WTC11 (cell line): ENCODE measurements at regions not wholly inside any gene's neighbourhood (a gene's known extent, or its start where the extent isn't known, plus 50 kb on each side); places are given as distances from the start of the nearest gene placed in this dataset.
"Not testable (repeated sequence)": the region's sequence is repeated elsewhere in the genome, so short reads cannot be mapped to it uniquely, and the experiment has no call there.

ENCODE experiments used
- ATAC-seq: fragments of 200-7000 bp; cut with Tn5 transposase; 2 replicates; pipeline ENCODE4 v1.10.0; 2021; ENCODE audit warnings: mild to moderate bottlenecking, moderate library complexity
- CTCF ChIA-PET: fragments of 300-600 bp; sonication (Branson Sonifier 250); formaldehyde crosslinking; loops from one replicate; lab custom pipeline; 2021; ENCODE audit warnings: antibody characterized with exemption; lab: Charles Lee
- POLR2A ChIA-PET: fragments of 350-600 bp; sonication (Branson Sonifier 250); formaldehyde crosslinking; loops from one replicate; lab custom pipeline; 2021; ENCODE audit warnings: antibody characterized with exemption; lab: Charles Lee
- DNase-seq: peaks from one replicate; pipeline ENCODE4 v3.0.0; 2021; ENCODE audit warnings: low spot score
- H3K27ac Mint-ChIP-seq: 2 replicates; pipeline ENCODE4 v1.8.0; 2021; ENCODE audit warnings: mixed read lengths
- H3K27me3 Mint-ChIP-seq: 2 replicates; pipeline ENCODE4 v1.8.0; 2021; ENCODE audit warnings: low read depth, mild to moderate bottlenecking, moderate library complexity, mixed read lengths
- H3K36me3 Mint-ChIP-seq: 2 replicates; pipeline ENCODE4 v1.8.0; 2021; ENCODE audit warnings: mixed read lengths
- H3K4me1 Mint-ChIP-seq: 2 replicates; pipeline ENCODE4 v1.8.0; 2022; ENCODE audit warnings: mixed read lengths
- H3K4me3 Mint-ChIP-seq: 2 replicates; pipeline ENCODE4 v1.8.0; 2021; ENCODE audit warnings: mild to moderate bottlenecking, moderate library complexity, mixed read lengths
- H3K9me3 Mint-ChIP-seq: 2 replicates; pipeline ENCODE4 v1.8.0; 2021; ENCODE audit warnings: mixed read lengths

DNA sequence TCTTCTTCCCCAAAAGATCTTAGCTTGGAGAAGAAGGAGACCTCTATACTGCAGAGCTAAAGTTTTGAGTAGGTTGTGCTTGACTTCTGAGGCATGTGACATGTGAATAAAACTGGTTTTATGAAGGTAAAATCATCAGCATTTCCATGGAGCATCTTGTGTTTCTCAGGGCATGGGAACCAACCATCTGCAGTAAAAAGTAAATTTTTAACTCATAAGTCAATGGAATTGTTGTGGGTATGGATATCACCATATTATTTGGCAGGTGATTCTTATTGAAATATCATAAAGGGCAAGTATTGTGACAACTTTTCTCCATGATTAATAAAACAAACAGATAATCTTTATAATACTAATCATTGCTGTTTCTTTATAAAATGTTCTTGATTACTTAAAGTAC lies 173.0 kb upstream of the ZNF658 start:
- ATAC-seq, H3K36me3 Mint-ChIP-seq, CTCF ChIA-PET, H3K27ac Mint-ChIP-seq, H3K4me1 Mint-ChIP-seq, POLR2A ChIA-PET, DNase-seq, H3K27me3 Mint-ChIP-seq, H3K4me3 Mint-ChIP-seq, H3K9me3 Mint-ChIP-seq: not testable (repeated sequence)

DNA sequence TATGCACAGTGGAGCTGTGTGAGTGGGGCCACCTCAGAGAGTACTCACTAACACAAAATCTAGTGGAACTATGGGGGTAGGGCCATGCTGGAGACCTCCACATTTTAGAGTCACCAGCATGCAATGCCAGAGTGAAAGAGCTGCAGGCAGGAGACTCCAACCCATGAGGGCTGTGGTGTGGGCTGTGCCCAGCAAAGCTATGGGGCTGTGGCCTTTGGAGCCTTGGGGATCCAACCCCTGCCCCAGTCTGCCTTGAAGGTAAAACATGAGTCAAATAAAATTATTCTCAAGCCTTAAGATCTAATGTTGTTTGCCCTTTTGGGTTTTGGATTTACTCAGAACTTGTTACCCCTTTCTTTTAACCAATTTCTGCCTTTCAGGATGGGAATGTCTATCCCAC lies 163.8 kb upstream of the ZNF658 start:
- H3K27ac Mint-ChIP-seq, CTCF ChIA-PET, H3K9me3 Mint-ChIP-seq, H3K36me3 Mint-ChIP-seq, H3K4me1 Mint-ChIP-seq, POLR2A ChIA-PET, H3K4me3 Mint-ChIP-seq, H3K27me3 Mint-ChIP-seq, ATAC-seq, DNase-seq: not testable (repeated sequence)

DNA sequence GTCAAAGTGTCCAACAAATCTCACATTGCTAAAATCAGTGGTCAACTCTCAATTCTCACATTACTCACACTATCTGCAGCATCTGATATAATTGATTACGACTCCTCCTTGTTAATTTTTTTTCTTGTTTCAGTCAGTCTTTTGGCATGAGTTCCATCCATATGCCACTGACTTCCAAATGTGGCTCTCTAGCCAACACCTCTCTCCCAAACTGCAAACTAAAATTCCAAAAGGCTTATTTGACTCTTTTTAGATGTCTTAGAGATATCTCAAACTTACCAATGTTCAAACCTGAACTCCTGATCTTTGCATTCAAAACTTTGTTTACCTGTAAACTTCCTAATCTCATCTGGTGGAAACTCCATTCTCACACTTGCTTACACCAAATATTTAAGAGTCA lies 162.1 kb upstream of the ZNF658 start:
- ATAC-seq, H3K27ac Mint-ChIP-seq, H3K36me3 Mint-ChIP-seq, H3K4me3 Mint-ChIP-seq, H3K9me3 Mint-ChIP-seq, CTCF ChIA-PET, H3K27me3 Mint-ChIP-seq, DNase-seq, H3K4me1 Mint-ChIP-seq, POLR2A ChIA-PET: not testable (repeated sequence)

DNA sequence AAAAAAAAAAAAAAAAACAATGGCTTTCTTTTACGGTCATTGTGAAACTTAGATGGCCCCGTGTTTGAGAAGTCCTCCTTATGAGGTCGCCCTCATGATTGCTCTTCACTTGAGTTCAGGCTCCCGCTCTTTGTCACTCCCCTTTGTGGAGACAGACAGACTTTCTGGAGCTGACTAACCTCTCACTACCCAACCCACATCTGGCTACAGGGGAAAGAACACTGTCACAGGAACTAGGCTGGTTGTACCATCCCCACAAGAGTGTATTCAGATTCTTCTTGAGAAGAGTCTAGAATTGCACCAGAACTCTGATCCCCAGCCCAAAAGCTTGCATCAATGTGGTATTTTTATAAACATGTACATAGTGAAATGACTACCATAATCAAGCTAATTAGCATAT lies 160.4 kb upstream of the ZNF658 start:
- H3K9me3 Mint-ChIP-seq, POLR2A ChIA-PET, DNase-seq, H3K27ac Mint-ChIP-seq, CTCF ChIA-PET, H3K27me3 Mint-ChIP-seq, ATAC-seq, H3K36me3 Mint-ChIP-seq, H3K4me1 Mint-ChIP-seq, H3K4me3 Mint-ChIP-seq: not testable (repeated sequence)

DNA sequence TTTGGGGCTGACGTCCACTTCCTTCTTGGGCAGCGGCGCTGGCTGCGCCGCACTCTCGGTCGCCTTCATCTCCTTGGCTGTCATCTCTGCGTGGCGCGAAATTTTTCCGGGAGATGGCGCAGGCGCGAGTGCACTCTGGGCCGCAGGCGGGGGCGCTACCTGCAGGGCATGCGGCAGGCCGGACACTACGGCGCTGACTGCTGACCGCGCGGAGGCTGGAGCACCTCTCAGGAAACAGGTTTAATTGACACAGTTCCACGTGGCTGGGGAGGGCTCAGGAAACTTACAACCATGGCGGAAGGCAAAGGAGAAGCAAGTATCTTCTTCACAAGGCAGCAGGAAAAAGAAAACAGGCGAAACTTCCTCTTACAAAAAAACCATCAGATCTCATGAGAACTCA lies 154.7 kb upstream of the ZNF658 start:
- DNase-seq, H3K4me3 Mint-ChIP-seq, CTCF ChIA-PET, ATAC-seq, H3K27me3 Mint-ChIP-seq, H3K4me1 Mint-ChIP-seq, H3K27ac Mint-ChIP-seq, H3K36me3 Mint-ChIP-seq, POLR2A ChIA-PET, H3K9me3 Mint-ChIP-seq: not testable (repeated sequence)

DNA sequence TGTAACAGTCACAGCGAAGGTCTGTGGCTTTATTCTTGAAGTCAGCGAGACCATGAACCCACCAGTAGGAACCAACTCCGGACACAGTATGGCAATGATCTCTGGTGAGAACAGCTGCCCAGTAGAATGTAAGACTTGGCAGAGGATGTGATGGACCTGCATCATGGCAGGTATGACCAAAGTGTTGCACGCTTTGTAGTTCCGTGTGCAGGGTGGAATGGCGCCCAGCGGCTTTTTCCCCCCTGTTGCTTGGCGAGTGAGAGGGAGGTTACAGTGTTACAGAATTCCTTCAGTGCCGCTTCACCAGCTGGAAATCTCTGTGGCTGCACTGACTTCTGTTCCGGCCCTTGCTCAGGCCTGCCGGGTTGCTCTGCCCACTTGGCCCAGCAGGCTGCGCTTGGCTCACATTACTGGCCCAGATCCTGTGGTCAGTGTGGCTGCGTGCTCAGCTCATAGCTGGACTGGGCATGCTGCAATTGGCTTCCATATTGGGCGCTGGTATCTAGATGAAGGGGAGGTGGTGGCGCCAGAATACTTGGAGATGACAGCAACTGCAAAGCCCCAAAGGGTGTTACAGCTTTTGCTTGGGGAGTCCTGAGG lies 148.1 kb upstream of the ZNF658 start:
- ATAC-seq = peak; percentile 90
- CTCF ChIA-PET, DNase-seq: not testable (repeated sequence)

DNA sequence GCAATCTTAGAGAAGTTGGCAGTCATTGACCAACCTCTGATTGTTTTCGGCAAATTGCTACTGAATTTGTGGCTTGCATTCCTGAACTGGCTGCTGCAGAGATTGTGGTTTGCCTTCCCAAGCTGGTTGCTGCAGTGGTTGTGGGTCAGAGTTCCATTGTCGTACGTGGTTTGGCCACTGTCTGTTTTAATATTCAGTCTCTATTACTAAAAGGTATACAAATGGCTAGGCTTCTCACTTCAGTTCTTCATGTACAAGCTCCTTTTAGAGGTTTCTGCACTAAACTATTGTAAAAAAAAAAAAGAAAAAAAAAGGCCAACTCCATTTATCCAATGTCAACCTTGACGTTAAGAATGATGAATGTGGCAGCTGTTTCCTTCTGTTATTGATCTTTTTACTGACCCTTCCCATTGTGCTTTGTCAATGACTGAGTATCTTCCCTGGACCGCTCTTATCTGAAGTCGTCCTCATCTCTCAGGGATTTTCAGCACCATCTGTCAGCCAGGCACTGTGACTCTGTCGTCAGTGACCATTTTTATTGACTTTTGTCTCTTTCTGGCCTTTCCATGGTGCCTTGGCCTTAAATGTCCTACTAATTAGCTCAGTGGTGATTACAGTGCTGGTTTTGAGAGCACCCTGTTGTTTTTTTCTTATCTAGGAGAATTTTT lies 140.6 kb upstream of the ZNF658 start:
- H3K4me1 Mint-ChIP-seq, CTCF ChIA-PET, DNase-seq, H3K4me3 Mint-ChIP-seq, H3K9me3 Mint-ChIP-seq, H3K27ac Mint-ChIP-seq, H3K27me3 Mint-ChIP-seq, POLR2A ChIA-PET, ATAC-seq, H3K36me3 Mint-ChIP-seq: not testable (repeated sequence)

More for the DNA sequence above, 148.1 kb upstream of the ZNF658 start:
- H3K4me3 Mint-ChIP-seq, H3K36me3 Mint-ChIP-seq, H3K9me3 Mint-ChIP-seq, POLR2A ChIA-PET, H3K27me3 Mint-ChIP-seq, H3K4me1 Mint-ChIP-seq, H3K27ac Mint-ChIP-seq: not testable (repeated sequence)

DNA sequence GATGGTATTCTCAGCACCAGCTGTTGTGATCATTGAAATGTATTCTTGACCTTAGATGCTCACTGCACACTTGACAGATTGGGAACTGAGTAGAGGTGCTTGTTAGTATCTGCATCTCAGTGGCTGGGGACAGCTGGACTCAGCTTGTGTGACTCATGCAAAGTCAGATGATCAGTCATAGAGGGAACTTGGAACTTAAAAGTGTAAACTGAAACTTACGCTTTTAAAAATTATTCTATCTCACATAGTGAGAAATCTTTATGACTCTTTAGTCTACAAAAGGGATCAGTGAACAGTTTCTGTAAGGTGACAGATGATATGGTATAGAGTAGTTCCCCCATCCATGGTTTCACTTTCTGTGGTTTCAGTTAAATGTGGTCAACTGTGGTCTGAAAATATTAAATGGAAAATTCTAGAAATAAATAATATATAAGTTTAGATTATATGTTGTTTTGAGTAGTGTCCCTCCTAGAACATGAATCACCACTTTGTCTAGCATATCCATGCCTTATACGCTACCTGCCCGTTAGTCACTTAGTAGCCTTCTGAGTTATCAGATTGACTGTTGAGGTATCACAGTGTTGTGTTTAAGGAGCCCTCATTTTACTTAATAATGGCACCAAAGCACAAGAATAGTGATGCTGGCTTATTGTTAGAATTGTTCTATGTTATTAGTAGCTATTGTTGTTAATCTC lies 135.6 kb upstream of the ZNF658 start:
- H3K36me3 Mint-ChIP-seq, H3K4me1 Mint-ChIP-seq, DNase-seq, POLR2A ChIA-PET, H3K4me3 Mint-ChIP-seq, CTCF ChIA-PET, ATAC-seq, H3K27ac Mint-ChIP-seq, H3K9me3 Mint-ChIP-seq, H3K27me3 Mint-ChIP-seq: not testable (repeated sequence)

DNA sequence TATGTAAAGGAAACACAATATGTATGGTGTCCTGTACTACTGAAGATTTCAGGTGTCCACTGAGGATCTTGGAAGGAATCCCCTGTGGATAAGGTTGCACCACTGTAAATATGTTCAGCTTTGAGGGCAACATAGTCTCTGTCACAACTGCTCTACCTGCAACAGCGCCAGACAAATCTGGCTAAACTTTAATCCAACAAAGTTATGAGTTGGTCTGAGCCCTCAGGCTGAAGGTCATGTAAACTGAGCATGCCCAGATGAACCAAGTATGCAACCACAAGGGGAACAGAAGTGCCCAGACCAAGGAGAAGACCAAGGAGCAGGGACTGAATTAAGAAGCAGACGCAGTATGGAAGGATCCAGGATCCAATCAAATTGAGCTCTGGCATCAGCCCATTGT lies 135.0 kb upstream of the ZNF658 start:
- H3K27ac Mint-ChIP-seq, DNase-seq, H3K4me3 Mint-ChIP-seq, POLR2A ChIA-PET, H3K9me3 Mint-ChIP-seq, H3K4me1 Mint-ChIP-seq, CTCF ChIA-PET, H3K27me3 Mint-ChIP-seq, H3K36me3 Mint-ChIP-seq: not testable (repeated sequence)
- ATAC-seq = peak; percentile 16

DNA sequence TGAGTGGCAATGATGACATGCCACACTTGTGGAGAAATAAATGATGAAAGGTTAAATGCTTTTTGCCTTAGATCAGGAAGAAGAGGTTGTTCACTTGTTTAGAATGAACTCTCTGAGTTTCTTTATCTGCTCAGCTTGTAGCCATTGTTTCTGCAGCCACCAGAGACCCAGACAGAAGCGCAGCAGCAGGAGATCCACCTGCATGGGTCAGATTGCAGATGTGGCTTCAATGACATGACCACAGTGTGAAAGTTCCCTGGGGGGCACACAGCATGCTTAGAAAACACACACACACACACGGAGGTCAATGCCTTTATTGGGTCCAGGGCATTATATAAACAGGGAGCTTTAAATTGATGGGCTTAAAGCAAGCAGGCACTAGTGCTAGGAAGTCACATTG lies 129.0 kb upstream of the ZNF658 start:
- peak; percentile 78 for ATAC-seq
- POLR2A ChIA-PET, H3K27ac Mint-ChIP-seq, CTCF ChIA-PET, H3K27me3 Mint-ChIP-seq, H3K4me3 Mint-ChIP-seq, DNase-seq, H3K9me3 Mint-ChIP-seq, H3K36me3 Mint-ChIP-seq: not testable (repeated sequence)
- H3K4me1 Mint-ChIP-seq = peaks cover 12% of the 10 kb centered on the region

DNA sequence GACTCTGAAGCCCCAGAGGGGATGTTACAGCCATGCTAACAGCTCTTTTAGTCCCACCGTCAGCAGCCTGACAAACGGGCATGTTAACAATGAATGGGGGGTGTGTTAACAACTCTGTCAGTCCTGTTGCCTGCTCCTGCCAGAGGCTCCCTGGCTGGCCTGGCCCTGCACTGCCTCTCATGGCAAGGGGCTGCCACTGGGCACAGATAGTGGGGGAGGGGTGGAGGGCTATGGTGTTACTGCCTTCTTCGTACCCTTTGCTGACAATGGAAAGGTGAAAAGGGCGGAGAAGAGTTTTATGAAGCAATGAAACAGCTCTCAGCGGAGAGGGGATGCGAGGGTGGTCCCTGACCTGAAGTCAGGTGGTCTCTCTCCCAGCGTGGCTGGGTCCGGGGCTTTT lies 125.9 kb upstream of the ZNF658 start:
- H3K27ac Mint-ChIP-seq, POLR2A ChIA-PET, H3K27me3 Mint-ChIP-seq, H3K9me3 Mint-ChIP-seq, H3K4me3 Mint-ChIP-seq, H3K36me3 Mint-ChIP-seq, CTCF ChIA-PET: not testable (repeated sequence)
- DNase-seq = peak; percentile 22
- ATAC-seq = peak; percentile 57; the same call in 1 of the 2 replicates
- peaks cover 12% of the 10 kb centered on the region for H3K4me1 Mint-ChIP-seq

DNA sequence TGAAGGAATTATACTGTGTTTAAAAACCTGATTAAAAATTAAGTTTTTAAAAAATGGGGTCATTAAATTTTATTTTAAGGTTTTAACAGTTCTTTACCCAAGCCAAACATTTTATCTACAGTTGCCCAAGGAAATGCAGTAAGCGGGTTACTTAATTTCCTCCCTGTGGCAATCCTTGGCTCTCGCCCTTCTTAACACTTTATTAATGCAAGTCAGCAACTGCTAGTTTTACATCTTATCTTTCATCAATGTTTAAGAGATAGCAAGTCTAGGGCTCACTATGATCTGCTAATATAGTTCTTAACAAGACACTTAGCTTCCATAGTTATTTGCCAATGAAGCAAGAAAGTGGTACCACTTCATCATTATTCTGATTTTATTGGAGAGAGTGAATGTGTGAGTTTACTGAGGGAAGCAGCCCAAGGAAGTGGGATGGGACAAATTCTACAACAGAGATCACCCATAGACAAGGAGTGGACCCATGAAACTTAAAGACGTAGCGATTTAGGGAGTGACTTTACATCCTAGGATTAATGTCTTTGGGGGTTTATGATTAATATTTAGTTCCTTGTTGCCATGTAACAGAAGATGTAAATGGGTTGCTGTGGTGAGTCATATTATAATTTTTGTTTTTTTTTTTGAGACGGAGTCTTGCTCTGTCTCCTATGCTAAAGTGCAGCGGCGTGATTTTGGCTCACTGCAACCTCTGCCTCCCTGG lies 120.4 kb upstream of the ZNF658 start:
- CTCF ChIA-PET, H3K4me3 Mint-ChIP-seq, H3K36me3 Mint-ChIP-seq, ATAC-seq, DNase-seq, H3K9me3 Mint-ChIP-seq, H3K27me3 Mint-ChIP-seq, POLR2A ChIA-PET, H3K27ac Mint-ChIP-seq: not testable (repeated sequence)
- H3K4me1 Mint-ChIP-seq = peaks cover 20% of the 10 kb centered on the region
